Stimulated activated CD4-positive, alpha-beta T cell treated with anti-CD3 and anti-CD28 coated beads, Interleukin-15, amount 100 ng/mL, for 24 hours (primary cell): ENCODE measurements at regions not wholly inside any gene's neighbourhood (a gene's known extent, or its start where the extent isn't known, plus 50 kb on each side); places are given as distances from the start of the nearest gene placed in this dataset.
"Not testable (repeated sequence)": the region's sequence is repeated elsewhere in the genome, so short reads cannot be mapped to it uniquely, and the experiment has no call there.

ENCODE experiments used
- DNase-seq: peaks from one replicate; pipeline ENCODE4 v3.0.0-alpha.2; 2020

DNA sequence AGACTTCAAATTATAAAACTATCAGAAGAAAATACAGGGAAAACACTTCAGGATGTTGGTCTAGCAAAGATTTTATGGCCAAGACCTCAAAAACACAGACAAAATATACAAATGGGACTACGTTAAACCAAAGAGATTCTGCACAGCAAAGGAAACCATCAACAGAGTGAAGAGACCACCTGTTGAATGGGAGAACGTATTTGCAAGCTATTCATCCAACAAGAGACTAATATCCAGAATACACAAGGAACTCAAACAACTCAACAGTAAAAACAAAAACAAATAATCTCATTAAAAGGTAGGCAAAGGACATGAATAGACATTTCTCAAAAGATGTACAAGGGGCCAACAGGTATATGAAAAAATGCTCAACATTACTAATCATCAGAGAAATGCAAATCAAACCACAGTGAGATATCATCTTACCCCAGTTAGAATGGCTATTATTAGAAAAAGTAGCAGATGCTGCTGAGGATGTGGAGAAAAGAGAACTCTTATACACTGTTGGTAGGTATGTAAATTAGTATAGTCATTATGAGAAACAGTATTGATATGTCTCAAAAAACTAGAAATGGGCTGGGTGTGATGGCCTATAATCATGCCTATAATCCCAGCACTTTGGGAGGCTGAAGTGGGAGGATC is 112.6 kb downstream of the LRIG2 start:
- no peak for DNase-seq

GRCh38 chr1:113190078-113190477 is 117.1 kb downstream of the LRIG2 start:
- no peak for DNase-seq

- DNase-seq: no peak
Observed at GRCh38 chr1:113190930-113191329, 117.9 kb downstream of the LRIG2 start.

DNA sequence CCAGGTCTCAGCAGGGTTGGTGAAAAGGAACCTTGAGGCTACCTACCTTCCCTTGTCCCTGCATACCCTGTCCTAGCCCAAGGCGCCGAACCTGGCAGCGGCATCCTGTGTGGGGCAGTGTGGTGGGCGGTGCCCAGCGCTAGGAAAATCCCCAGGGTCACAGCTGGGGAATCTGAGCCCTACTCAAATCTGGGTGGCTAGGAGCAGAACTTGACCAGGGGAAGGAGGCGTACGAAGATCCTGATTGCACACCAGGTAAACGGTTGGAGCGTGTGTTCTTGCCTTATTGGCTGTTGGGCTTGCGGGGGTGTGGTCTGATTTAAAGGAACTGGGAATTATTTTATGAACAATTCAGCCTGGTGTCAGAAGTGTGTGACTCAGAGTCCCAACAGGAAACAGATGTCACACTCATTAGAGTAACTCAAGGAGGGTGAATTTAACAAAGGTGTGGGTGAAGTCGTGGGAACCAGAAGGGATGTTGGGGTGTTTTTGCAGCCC is 118.6 kb downstream of the LRIG2 start:
- no peak for DNase-seq

GRCh38 chr1:113192242-113192641 is 119.2 kb downstream of the LRIG2 start:
- no peak for DNase-seq

GRCh38 chr1:113192980-113193379 is 120.0 kb downstream of the LRIG2 start:
- DNase-seq: no peak

- no peak for DNase-seq
Observed at GRCh38 chr1:113194846-113195830, 122.1 kb downstream of the LRIG2 start.

DNA sequence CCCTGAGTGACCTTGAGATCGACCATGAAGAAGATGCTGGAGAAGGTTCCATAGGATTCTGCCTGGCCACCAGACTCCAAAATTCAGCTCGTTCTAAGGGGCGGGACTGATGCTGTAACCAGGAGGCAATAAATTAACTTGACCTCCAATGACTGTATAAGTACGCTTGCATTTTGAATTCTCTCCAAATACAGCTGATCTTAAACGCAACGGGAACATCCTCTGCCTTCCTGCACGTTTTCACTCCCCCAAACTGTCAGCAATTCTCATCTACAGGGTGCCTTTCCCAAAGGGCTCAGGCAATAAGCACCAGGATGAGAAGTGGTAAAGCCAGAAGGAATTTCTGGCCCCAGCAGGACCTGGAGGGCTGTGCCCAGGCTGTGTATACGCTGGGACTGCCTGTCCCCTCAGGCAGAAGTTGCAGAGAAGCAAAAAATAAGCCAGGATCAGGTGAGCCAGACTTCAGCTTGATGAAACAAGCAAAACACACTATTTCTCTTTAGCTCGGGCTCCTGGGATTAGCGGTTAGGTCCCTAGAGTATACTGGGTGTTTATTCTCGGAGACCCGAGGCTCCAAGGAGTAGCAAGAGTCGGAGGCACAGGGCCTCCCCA is 124.8 kb downstream of the LRIG2 start:
- DNase-seq: no peak

DNA sequence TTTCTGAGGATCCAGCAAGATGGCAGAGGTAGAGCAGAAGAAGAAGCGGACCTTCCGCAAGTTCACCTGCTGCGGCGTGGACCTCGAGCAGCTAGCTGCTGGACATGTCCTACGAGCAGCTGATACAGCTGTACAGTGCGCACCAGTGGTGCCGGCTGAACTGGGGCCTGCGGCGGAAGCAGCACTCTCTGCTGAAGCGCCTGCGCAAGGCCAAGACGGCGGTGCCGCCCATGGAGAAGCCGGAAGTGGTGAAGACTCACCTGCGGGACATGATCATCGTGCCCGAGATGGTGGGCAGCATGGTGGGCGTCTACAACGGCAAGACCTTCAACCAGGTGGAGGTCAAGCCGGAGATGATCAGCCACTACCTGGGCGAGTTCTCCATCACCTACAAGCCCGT is 125.8 kb downstream of the LRIG2 start:
- DNase-seq: no peak

DNA sequence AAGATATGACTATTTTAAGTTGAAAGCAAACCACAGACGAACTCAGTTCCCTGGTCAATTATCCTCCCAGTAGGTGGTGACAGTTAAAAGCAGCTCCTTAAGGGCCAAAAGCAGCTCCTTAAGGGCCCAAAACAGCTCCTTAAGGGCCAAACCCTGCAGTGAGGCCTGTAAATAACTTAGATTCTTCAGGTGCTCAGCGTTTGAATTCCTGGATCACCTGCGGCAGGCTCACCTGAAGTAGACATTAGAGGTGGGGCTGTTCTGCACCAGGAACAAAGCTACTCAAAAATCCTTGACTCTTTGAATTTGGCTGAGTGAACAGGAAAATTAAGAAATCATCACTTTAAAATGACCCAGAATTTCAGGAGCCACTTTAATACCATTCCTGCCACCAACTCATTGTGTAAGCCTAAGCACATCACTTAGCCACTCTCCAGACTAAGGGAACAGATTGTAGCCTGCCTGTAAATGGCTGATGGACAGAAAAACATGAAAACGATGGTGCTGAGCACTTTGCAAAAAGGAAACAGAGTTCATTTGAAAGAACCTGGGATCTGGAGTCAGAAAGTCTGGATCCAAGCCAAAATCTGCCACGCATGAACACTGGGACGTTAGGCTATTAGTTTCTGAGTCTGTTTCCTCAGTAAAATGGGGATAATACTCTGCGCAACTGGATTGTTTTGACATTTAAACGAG is 126.9 kb downstream of the LRIG2 start:
- no peak for DNase-seq

DNA sequence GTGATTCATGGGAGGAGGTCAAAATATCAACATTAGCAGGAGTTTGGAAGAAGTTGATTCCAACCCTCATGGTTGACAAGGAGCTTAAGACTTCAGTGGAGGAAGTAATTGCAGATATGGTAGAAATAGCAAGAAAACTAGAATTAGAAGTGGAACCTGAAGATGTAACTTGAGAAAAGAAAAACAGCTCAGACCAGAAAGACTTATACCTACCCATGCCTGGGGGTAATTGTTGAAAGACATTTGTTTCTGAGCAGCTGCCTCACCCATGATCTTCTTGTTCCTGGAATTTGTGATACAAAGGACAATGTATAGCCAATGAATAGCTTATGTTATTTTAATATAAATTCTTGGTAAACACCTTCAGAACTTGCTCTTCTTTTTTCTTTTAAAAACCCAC is 128.6 kb downstream of the LRIG2 start:
- no peak for DNase-seq

DNA sequence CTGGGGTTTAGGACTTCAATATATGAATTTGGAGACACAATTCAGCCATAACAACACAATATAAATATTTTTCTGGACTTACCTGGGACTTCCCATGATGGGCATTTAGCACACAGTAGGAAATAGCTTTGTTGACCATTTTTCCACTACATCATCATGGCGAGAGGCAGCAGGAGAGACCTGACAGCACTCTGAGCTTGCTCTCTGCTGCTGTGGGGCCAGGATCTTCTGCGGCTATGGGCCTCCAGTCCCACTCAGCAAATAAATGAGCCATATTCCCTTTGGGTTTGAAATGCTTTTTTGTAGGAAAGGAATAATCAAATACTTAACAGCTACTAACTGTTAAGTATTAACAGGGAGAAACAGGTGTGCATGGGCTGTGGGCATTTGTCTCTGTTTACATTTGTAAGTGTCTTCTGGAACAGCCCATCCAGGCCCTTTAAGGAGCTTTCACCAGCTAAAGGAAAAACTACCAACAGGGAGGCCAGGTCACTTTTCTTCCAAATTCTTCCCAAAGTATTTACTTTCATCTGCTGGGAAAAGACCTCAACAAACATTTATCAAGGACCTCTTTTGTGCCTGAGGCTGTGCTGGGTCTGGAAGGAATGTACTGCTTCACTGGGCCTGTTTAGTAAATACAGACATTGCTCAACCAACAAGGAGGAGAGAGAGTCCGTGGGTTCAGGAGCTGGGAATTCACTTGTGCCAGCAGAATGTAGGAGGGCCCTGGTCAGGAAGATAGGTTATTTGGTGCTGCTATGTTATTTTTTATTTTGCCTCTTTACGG is 133.2 kb downstream of the LRIG2 start:
- DNase-seq: no peak

GRCh38 chr1:113207019-113207418 is 134.0 kb downstream of the LRIG2 start:
- DNase-seq: no peak

DNA sequence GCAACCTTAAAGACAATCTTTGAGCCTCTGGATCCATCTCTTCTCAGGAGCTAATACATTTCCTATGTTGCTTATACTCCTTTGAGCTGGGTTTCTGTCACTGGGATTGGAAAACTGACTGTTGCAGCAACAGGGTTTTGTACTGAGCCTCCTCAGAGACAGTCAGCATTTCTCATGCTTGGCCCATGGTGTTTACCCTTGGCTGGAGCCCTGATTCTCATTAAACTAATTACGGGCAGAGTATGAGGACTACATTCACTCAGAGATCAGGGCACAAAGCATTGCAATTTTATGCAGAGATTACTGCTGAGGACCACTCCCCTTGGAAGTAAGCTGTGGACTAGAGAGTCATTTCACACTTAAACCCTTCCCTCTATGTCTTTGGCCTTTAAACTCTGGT is 134.5 kb downstream of the LRIG2 start:
- DNase-seq: no peak

DNA sequence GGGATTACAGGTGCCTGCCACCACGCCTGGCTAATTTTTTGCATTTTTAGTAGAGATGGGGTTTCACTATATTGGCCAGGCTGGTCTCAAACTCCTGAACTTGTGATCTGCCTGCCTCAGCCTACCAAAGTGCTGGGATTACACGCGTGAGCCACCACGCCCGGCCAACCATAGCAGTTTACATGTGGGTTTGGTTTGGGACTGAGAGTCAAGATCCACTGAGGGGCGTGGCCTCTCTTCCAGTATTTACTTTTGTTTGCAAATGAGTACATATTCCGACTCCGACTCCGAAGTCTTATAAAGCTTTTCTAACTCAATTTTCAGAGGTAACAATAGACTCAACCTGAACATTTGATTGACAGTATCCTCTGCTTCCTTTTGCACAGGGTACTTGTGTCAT is 135.4 kb downstream of the LRIG2 start:
- not testable (repeated sequence) for DNase-seq

DNA sequence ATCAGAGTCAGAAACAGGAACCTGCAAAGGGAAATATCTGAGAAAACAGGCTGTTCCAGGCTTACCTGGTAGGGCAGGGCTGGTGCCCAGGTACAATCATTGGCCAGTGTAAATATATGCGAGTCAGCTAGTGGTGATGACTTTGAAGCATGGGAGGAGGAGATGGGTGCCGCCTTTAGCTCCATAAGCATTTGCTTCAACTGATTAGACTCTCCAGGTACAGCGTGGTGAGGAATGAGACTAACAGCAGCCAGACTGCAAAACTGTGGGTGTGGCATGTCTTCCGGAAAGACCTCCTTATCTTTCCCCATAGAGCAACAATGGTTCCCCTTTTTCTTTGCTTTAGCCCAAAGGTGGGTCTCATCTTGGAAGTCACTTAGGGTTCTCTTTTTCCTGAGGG is 137.2 kb downstream of the LRIG2 start:
- no peak for DNase-seq

- no peak for DNase-seq
Observed at GRCh38 chr1:113211467-113211866, 138.5 kb downstream of the LRIG2 start.

- DNase-seq: no peak
Observed at GRCh38 chr1:113215015-113215414, 142.0 kb downstream of the LRIG2 start.

DNA sequence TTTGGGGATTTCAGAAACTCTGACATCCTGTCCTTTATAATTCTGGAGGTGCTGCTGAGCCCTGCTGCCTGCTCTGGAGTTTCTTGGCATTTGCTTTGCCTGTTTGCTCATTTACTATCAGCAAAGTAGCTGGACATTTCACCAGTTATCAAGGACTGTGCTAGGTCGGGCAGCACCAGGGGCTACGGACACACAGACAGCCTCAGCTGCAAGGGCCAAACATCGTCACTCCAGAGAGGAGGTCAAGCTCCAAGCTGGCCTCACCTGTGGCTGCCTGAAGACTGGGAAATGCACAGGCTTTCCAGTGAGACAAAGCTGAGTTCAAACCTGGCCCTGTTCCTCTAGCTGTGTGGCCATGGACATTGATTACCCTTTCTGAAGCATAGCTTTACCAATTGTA is 143.7 kb downstream of the LRIG2 start:
- DNase-seq: no peak

DNA sequence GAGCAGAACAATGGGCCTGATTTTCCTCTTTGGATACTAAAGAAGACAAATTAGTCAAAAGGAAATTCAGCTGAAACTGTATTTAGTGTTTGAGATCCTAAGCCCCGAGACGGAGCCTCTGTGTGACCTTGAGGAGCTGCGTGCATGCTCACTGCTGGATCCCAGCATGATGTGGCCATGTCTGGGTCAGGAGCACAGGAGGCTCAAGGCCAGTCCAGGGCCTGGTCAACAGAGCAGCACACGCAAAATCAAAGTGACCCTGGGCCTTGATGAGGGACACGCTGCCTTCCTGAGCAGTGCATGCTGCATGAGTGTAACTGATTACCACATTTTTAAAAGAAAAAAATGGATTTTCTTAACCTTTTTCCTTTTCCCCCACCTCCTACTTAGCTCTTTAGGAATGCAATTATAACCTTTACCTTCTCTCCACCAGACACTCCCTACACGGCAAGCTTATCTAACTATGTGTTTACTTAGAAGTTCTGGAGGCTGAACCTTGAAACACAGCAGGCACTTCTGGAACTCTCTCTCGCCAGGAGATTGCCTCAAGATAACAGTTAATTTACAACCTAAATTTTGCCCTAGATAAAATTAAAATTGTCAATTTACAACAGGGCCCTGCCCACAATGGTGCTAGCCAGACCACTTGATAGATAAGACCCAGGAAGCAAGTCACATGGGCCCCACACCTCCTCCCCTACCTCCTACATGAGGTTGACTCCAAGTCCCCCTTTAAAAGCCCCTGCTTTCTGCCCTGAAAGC is 144.6 kb downstream of the LRIG2 start:
- no peak for DNase-seq

DNA sequence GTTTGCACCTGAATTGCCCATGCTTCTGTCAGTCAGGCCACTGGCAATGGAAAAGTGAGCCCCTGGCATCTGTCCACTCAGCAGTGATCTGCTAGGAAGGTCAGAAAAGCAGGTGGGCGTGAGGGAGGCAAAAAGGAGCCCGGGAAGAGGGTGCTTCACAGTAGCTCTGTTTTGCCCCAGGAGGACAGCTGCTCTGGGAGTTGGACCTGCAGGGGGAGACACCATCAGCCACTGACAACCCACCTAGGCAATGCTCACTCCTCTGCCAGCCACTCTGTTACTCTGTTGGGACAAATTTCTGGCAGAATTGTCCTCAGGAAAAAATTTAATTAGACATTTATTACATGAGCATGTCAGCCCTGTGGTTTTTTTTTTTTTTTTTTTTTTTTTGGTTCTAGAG is 146.4 kb downstream of the LRIG2 start:
- no peak for DNase-seq
